Neural progenitor cell (in vitro differentiated cells): ENCODE measurements at regions not wholly inside any gene's neighbourhood (a gene's known extent, or its start where the extent isn't known, plus 50 kb on each side); places are given as distances from the start of the nearest gene placed in this dataset.

Source experiments
- CTCF ChIP-seq: fragments of 200-600 bp; sonication (generic); IDR thresholded peaks from 2 replicates; pipeline ENCODE4 v1.5.1; 2017; ENCODE audit warnings: antibody characterized with exemption, mild to moderate bottlenecking
- EZH2 ChIP-seq: fragments of 200-600 bp; sonication (generic); IDR thresholded peaks from 2 replicates; pipeline ENCODE4 v1.6.1; 2017; ENCODE audit warnings: antibody characterized with exemption, mild to moderate bottlenecking, moderate library complexity
- EZH2phosphoT487 ChIP-seq: fragments of 200-600 bp; sonication (generic); IDR thresholded peaks from 2 replicates; pipeline ENCODE4 v1.6.1; 2017; ENCODE audit warnings: antibody characterized with exemption

GRCh38 chr10:47095211-47095610 lies 184.0 kb downstream of the PTPN20 start:
- TF ChIP-seq CTCF (no peak), EZH2phosphoT487 (no peak), EZH2 (no peak)
